Activated CD8-positive, alpha-beta memory T cell treated with anti-CD3 and anti-CD28 coated beads for 24 hours (primary cell): ENCODE measurements at regions not wholly inside any gene's neighbourhood (a gene's known extent, or its start where the extent isn't known, plus 50 kb on each side); places are given as distances from the start of the nearest gene placed in this dataset.

Experiments used
- DNase-seq: peaks from one replicate; pipeline ENCODE4 v3.0.0-alpha.2; 2020

DNA sequence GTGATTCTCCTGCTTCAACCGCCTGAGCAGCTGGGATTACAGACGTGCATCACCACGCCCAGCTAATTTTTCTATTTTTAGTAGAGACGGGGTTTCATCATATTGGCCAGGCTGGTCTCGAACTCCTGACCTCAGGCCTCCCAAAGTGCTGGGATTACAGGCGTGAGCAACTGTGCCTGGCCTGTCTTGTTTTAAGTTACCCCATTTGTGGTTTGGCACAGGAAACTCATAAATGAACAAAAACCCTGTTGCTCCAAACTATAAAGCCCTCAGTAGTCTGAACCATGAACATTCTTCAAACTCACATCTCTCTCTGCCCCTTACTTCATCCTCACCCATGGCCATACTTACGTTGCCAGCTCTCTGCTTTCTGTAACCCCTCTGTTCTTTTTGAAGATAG lies 61.7 kb downstream of the RHOU start:
- peak; percentile 15 for DNase-seq

DNA sequence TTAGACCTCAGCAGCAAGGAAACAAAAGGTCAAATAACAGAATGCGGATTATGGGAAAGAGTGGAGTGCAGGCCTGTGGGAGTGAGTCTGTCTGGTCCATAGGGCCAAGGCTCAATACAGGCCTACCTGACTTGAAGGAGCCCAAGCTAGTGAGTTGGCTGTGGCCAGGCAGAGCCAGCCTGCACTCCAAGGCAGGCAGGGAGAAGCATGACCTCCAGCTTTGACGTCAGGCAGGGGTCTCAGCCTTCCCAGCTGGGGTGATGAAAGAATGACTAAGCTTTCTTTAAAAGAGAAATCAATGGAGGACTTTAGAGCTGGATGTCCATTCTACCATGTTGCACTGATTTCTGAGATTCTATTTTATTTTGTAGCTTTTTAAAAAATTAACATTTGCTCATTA lies 62.8 kb downstream of the RHOU start:
- DNase-seq: peak; percentile 45

DNA sequence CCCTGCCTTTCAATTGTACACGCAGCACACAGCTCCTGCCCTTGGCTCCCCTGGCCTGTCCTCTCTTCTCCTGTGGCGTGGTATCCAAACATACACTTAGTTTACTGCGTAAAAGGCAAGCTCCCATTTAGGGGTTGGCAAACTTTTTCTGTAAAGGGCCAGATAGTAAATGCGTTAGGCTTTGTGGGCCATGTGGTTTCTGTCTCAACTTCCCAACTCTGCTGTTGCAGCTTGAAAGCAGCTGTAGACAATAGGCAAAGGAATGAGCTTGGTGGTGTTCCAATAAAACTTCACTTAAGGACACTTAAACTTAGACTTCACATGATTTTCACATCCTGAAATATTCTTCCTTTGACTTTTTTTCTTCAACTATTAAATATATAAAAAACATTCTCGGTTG lies 63.3 kb downstream of the RHOU start:
- peak; percentile 42 for DNase-seq

DNA sequence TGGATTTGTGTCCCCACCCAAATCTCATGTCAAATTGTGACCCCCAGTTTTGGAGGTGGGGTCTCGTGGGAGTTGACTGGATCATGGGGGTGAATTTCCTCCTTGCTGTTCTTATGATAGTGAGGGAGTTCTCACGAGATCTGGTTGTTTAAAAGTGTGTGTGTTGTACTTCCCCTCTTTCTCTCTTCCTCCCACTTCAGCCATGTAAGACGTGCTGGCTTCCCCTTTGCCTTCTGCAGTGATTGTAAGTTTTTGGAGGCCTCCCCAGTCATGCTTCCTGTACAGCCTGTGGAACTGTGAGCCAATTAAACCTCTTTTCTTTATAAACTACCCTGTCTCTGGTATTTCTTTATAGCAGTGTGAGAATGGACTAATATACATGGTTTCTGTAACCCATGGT lies 64.6 kb downstream of the RHOU start:
- no peak for DNase-seq

DNA sequence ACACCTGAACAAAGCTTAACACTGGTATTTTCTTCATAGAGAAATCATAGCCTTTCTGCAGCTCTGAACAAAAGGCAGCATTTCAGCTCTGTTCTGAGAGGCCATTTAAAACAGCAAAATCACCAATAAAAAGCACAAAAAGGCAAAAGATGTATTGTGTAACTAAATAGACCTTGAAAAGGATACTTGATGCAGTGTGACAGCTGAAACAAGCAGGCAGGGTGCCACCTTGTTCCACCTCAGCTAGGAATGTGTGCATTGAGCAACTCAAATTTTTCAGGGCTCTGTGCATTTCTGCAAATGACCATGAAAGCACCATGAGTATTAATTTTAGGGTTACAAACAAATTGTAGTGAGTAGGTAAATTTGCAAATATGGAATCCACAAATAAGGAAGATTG lies 65.8 kb downstream of the RHOU start:
- no peak for DNase-seq

DNA sequence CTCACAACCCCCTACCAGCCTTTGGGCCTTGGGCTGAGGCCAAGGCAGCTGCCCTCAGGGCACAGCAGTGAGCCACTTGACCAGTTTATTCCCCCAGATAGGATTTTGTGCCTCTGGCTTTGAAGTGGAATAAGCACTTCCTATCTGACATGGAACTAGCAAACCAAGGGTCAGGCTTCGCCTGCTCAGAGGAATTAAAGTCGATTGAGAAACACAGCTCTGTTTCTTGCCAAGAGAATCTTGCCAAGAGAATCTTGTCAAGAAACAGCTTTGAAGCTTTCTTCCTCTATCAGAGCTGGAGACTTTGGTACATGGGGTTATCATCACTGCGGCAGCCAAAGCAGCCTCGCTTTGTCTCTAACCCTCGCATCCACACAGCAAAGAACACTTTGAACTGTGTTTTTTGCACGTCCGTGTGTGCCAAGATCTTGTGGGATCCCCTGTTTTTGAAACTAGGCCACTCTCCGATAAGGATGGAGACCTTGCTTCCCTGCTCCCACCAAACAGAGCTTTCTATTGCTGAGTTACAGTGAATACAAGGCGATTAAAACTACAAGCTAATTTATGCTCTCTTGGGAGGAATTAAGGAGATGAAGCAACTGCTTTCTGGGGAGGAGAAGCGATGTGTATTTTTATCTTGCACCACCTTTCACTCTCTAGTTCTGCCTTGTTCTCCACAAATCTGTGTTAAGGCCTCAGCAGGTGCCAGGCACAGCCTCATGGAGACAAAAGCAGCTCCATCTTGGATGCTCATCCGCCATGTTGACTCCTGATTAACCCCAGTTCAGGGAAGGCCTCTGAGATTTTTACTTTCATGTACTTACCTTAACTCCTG lies 67.3 kb downstream of the RHOU start:
- no peak for DNase-seq

DNA sequence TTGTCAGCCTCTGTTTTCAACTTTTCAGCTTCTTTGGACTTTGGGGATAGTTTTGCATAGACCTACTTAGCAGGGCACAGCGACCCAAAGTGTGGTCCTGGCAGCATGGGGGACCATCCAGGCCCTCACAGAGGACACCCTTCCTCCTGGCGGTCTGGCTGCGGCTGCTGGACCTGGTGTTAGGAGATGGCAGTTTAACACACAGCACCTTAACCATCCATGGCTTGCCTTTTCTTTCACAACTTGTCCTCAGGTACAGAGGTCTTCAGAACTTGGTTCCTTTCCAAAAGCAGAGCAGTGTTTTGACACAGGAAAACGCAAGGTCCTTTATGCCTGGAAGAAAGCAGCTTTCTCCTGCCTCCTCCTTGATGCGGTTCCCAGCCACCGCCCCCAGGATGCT lies 68.1 kb downstream of the RHOU start:
- DNase-seq: no peak

DNA sequence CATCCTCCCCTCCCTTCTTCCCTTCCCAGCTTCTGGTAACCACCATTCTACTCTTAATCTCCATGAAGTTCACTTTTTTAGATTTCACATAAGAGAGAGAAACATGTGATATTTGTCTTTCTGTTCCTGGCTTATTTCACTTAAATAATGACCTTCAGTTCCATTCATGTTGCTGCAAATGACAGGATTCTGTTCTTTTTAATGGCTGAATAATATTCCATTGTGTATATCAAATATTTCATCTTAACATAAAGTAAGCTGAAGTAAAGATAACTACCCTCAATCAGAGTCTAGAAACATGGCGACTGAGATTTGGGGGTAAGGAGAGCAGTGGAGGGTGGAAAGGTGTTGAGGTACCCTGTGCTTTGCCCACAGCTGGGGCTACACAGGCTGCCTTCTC lies 68.9 kb downstream of the RHOU start:
- no peak for DNase-seq

DNA sequence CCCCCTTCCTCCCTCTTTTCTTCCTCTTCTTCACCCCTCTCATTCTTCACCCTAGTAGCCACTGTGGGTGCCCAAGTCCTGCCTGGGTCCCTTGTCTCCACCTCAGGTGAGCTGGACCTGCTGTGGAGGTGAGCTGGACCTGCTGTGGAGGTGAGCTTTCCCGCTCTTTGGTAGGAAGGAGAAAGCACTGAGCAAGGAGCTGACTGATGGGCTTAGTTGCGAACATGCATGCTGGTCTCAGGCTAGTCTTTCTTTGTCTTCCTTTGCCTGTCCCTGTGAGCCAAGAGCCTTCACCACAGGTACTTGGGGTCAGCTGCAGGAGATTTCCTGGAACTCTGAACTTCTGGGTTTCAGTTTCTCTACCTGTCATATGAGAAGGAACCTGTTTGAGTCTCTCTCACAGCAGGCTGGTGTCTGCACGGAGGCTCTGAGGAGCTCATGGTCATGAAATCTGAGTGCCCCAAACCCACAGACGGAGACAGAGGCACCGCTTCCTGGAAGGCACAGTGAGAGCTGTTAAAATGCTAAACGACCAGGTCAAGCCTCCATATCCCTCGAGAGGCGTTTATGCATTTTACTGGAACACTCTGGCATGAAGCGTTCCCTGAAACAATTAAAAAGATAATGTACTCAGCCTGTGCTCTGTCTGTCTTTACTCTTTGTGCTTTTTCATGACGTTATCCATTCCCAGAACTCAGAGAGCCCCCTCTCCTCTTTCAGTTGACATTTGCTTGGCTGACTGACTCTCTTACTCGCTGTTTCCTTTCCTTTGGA lies 69.5 kb downstream of the RHOU start:
- DNase-seq: no peak

DNA sequence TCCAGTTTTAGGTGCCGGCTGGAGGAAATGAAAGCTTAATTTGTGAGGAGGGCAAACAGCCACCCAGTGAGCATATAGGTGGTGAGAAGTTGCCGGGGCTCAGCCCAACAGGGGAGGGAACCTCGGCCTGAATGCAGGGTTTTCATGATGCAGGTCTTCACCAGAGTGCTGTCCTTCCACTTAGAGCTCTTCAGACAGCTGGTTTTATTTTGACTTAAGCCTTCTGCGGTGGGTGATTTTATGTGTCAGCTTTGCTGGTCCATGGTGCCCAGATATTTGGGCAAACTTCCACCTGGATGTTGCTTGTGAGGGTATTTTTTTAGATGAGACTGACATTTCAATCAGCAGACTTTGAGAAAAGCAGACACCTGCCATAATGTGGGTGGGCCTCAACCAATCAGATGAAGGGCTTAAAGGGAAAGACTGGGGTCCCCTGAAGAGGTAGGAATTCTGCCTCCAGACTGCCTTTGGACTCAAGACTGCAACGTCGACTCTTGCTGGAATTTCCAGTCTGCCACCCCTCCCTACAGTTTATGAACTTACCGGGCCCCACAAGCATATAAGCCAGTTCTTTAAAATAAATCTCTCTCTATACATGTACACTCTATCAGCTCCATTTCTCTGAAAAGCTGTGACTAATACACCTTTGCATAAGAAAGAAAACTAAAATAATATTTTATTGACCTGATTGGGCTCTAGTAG lies 72.8 kb downstream of the RHOU start:
- no peak for DNase-seq

DNA sequence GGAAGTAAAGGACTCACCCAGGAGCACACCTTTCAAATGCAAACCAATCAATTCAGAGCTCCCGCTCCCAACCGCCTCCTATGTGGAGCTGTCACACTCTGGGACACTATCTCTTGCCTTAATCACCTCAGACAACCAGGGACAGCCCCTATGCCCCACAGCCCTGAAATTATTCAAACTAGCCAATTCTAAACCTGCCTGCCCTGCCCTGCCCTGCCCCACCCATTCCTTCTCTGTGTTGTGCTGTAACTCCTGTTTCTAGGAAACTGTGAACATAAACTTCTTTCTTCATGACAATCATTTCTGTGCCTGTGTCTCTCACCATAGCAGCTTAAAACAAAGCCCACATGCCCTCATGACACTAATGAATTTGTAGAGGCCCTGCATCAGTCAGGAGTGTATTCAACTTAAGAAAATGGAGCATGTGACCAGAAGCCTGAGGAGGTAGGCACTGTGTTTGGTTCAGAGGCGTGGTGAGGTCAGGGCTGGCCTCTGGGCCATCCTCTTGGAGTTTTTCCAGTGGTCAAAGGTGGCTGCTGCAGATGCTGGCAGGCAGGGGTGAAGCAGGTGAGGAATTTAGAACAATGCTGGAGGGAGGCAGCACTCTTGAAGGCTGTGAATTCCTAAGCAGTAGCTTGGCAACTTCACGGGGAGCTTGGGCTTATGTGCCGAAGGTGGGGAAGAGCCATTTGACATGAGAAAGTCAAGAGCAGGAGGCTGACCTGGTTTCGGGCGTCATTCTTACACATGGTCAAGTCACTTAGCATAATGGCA lies 74.5 kb downstream of the RHOU start:
- no peak for DNase-seq

DNA sequence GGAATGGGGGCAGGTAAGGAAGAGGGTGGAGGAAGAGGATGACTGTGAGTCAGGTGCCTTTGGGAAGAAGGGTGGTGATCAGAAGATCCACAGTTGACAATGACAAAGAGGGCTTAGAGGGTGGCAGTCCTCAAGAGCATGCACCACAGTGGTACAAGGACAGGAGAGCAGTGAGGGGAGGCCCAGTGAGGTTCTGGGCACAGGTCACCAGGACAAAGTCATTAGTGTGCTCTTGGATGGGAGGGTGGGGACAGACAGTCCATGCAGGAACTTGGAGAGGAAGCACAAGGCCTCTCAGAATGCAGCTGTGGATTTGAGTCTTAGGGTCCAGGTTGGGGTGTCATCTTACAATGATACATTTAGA lies 75.1 kb downstream of the RHOU start:
- DNase-seq: no peak

DNA sequence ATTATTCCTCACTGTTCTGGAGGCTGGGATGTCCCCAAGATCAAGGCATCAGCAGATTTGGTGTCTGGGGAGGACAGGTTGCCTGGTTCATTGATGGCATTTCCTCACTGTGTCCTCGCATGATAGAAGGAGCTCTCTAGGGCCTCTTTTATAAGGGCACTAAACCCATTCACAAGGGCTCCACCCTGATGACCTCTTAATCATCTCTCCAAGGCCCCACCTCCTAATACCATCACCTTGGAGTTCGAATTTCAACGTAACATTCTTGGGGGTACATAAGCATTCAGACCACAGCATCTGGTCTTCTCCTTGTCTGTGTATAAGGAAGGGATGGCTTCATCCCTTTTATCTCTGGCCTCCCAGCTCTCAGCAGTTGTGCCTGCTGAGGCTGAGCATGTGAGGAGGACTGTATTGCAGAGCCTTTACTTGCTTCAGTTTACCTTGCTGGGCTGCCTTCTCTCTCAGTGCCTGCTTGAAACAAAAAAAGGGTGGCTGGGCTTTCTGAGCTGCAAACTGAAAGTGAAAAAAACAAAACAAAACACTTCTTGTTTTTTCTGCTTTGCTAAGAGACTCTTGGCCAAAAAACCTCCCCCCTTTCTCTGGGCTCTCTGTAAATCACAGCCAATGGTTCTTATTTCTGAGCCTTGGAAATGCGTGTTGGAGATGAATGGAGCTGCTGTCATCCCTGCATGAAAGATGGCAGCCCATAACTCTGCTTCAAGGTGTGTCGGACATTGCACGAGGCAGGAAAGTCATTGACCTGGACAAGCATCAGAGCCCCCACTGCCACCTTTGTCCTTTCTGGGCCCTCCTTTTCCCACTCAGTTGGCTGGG lies 75.8 kb downstream of the RHOU start:
- no peak for DNase-seq

DNA sequence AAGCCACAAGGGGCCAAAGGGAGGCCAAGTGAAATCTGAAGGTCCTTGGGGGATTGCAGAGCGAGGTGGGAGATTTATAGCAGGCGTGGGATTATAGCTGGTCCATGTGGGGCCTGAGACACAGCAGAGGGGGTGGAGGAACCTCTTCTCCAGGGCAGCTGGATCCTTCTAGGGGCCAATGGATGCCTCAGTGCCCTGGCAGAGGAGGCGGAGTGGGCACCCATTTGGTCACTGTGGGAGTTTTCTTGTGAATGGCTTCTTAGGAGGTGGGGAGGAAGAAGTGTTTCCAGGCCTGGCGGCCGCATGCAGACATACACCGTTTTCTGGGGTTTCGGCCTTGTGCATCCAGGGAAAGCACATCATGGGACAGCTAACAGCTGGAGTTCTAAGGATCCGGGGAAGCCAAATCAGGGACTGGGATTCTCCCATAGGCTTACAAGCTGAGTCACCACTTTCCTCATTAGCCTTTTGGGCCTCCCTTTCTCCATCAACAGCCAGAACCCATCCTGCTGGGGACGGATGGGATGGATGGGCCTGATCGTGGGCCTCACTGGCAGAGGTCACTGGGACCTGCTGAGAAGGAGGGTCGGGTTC lies 76.5 kb downstream of the RHOU start:
- peak; percentile 43 for DNase-seq

DNA sequence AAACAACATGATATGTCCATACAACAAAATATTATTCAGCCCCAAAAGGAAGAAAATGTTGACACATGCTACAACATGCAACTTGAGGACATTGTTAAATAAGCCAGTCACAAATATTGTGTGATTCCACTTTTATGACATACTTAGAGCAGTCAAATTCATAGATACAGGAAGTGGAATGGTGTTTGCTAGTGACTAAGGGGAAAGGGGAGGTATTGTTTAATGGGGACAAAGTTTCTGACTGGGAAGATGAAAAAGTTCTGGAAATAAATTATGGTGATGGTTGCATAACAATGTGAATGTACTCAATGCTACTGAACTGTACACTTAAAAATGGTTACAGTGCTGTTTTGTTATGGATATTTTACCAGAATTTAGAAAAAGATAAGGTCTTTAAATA lies 77.7 kb downstream of the RHOU start:
- DNase-seq: no peak

DNA sequence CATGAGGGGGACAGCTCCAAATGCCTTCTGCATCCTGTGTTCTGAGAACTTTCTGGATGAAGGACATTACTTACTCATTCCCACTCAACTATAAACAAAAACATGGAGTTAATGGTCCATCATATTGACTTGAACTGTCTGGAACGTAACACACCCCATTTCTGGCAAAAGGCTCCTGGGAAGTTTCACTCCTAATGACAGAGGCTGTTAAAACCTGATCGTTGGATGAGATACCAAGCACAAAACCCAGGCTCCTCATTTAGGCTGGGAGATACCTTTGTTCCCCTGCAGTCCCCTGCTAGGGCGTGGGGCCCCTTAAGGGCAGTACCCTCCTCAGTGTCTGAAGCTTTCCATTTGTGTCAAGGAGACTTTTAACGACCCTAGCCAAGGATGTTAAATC lies 78.9 kb downstream of the RHOU start:
- DNase-seq: no peak

DNA sequence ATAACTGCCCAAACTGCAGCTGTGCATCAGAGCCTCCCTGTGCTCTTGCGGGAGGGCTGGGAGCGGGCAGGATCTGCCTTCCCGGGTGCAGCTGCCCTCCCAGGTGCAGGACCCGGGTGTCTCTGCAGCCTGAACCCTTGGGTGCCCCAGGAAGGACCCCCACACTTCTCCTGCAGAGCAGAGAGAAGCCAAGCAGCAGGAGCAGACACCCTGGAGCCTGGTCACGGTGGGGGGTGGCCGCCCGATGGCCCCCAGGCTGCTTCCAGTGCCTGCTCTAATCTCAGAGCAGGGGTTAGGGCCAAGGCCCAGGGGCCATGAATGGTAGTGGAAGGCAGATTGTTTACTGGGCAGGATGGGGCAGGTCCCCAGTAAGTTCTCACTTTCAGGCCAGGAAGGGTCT lies 83.0 kb downstream of the RHOU start:
- DNase-seq: no peak

DNA sequence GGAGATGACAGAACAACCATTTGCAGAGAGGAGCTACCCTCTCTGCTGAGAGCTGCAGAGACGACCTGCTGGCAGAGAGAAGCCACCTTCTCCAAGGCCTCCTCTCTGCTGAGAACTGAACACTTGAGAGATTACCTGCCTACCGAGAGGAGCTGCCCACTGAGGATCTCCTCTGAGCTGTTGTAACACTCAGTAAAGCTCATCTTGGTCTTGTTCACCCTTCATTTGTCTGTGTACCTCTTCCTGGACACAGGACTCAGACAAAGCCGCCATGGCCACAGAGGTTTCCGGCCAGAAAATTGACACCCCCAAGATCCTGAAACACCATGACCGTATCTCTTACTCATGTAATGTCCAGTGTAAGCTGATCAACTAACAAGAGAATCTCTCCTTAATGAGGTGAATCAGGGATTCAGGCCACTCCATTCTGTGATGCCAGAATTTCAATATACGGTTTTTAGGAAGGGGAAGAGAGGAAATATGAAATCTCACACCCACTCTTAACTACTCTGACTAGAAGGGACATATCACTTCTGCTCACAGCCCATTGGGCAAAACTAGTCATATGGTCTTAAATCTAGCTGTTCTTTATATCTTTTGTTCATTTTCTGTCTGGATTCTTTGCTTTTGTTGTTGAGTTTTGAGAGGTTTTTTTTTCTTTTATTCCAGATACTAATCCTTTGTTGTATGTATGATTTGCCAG lies 83.8 kb downstream of the RHOU start:
- DNase-seq: no peak

DNA sequence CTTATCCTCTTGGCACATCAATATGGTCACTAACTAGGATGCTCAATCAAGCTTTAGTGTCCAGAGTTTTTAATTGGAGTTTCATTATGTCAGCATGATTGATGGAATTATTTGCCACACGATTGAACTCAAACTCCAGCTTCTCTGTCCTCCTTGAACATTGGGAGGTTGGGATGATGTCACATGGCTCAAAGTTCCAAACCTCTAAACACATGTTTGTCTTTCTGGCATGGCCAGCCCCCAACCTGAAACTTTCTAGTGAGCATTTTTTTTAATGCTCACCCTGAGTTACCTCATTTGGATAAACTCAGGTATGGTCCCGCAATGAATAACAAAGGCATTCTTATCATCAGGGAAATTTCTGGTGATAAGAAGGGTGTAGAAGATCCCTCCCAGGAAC lies 86.0 kb downstream of the RHOU start:
- DNase-seq: no peak

DNA sequence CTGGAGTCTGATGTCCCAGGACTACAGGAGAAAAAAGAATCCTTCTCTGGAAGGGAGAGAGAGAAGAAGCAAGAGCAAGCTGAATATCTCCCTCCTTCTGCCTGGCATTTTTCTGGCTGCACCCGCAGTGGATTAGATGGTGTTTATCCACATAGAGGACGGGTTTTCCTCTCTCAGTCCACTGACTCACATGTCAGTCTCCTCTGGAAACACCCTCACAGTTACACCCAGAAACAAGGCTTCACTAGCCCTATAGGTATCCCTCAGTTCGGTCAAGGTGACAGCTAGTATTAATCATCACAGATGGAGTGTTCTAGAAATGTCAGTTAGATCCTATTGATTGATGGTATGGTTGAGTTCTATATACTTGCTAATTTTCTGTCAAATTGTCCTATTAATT lies 87.9 kb downstream of the RHOU start:
- DNase-seq: no peak

DNA sequence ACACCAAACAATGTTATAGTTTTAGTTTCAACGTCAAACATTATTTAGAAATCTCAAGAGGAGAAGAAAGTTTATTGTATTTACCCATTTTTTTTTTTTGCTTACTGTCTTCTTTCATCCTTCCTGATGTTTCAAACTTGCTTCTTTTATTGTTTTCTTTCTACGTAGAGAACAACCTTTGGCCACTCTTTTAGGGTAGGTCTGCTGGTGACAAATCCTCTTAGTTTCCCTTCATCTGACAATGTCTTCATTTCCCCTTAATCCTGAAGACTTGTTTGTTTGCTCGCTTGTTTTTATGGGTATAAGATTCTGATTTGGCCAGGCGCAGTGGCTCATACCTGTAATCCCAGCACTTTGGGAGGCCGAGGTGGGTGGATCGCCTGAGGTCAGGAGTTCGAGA lies 89.1 kb downstream of the RHOU start:
- DNase-seq: no peak
